ENCODE measurements at regions not wholly inside any gene's neighbourhood (a gene's known extent, or its start where the extent isn't known, plus 50 kb on each side); places are given as distances from the start of the nearest gene placed in this dataset.

DNA sequence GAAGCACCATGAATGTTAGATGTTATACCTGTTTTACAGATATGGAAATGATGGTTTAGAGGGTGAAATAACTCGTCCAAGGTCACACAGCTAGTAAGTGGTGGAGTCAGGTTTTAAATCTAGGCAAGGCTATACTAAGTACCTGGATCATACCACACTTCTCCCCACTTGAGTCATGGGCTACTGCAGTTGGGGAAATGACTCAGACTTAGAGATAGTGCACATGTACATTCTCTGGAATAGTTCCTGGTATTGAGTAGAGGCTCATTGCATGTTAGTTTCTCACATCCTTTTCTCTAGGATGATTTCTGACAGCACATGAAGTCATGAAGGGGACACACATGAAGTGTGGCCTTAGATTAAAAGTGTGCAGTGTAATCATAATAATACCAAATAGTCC lies 76.2 kb upstream of the TNFSF11 start:
- no peak overlapping the region for H3K4me3 ChIP-seq (ENCODE audit: low read depth, low read length)
- peak; percentile 92 for DNase-seq (ENCODE audit: low read depth)
- TF ChIP-seq, protein P1, sequence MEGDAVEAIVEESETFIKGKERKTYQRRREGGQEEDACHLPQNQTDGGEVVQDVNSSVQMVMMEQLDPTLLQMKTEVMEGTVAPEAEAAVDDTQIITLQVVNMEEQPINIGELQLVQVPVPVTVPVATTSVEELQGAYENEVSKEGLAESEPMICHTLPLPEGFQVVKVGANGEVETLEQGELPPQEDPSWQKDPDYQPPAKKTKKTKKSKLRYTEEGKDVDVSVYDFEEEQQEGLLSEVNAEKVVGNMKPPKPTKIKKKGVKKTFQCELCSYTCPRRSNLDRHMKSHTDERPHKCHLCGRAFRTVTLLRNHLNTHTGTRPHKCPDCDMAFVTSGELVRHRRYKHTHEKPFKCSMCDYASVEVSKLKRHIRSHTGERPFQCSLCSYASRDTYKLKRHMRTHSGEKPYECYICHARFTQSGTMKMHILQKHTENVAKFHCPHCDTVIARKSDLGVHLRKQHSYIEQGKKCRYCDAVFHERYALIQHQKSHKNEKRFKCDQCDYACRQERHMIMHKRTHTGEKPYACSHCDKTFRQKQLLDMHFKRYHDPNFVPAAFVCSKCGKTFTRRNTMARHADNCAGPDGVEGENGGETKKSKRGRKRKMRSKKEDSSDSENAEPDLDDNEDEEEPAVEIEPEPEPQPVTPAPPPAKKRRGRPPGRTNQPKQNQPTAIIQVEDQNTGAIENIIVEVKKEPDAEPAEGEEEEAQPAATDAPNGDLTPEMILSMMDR (IDR thresholded peaks at IDR 0.05; ENCODE audit: low read depth, low read length, missing control alignments) = no peak

DNA sequence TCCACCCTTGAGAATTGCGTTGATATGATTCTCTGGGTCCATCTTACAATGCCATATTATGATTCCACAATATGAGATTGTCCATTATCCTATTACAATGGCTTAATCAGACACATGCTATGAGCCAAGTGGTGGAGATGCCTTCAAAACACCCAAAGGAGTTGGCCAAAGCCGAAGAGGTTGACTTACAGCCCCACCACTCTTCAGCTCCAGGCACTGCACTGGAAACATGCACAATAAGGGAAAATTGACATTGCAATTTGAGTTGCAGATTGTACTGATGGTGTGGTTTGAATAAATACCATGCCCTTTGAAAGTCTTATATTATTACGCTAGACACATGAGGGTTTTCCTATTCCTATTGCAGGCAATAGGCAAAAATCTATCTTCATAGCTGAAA lies 75.4 kb upstream of the TNFSF11 start:
- no peak for DNase-seq (ENCODE audit: low read depth)
- H3K4me3 ChIP-seq (ENCODE audit: low read depth, low read length) = no peak overlapping the region
- TF ChIP-seq, protein P1 (IDR thresholded peaks at IDR 0.05; ENCODE audit: low read depth, low read length, missing control alignments) = peak; percentile 42
